DMS153 (cell line): ENCODE measurements at regions not wholly inside any gene's neighbourhood (a gene's known extent, or its start where the extent isn't known, plus 50 kb on each side); places are given as distances from the start of the nearest gene placed in this dataset.

Source experiments
- DNase-seq: peaks from one replicate; lab custom pipeline; 2025; lab: John Stamatoyannopoulos, UW

GRCh38 chr5:160957312-160957861 lies 105.4 kb upstream of the ATP10B start:
- DNase-seq, result no peak

DNA sequence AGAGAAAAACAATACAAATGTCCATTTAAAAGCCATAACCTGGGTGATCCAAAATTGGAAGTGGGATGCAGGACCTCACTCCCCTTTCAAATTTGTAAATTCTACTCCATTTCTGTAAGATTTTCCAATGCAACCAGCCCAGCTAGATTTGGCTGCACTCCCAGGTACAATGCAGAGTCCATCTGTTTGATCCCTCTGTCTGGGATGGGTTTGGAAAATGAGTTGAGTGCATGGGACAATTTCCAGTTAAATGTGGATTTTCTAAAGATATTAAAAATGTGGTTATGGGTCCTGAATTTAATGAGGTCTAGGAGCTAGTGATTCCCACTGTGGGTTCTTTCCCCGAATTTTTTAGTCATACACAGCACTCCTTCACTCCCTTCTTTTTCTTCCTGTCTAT lies 104.0 kb upstream of the ATP10B start:
- no peak for DNase-seq

- DNase-seq, result no peak
Measured at GRCh38 chr5:160950311-160950710, 98.3 kb upstream of the ATP10B start.

DNA sequence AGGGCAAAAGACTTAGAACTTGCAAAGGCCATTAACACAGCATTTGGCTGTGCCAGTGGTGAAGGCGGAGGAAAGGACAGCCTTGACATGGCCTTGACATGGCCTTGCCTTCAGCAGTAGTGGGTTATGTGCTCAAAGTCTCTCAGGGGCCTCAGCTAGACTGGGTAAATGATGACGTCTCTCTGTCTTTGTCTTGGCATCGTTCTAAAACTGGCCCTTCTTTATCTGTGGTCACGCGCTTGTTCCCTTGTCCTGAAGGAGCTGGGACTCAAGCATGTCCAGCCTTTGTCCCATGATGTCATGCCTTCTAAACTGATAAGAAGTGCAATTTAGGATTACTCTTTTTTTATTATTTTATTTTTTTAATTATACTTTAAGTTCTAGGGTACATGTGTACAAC lies 88.7 kb upstream of the ATP10B start:
- DNase-seq, result no peak

GRCh38 chr5:160938532-160938931 lies 86.5 kb upstream of the ATP10B start:
- DNase-seq, result peak; percentile 29

DNA sequence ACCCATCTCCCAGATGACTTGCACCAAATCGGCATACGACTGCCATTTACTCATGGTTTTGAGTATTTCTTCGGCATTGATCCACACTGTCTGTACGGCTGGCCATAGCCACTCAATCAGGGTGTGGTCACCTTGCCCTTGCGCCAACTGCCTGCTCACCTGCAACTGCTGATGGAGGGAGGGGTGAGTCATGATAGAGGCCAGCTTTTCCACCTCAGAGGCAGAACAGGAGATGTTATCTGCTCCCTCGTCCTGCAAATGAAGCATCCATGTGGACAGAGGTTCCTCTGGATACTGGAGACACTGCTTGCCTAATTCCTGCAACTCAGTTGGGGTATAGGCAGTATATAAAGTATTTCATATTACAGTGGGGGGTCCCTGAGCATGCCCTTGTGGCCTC lies 85.6 kb upstream of the ATP10B start:
- DNase-seq, result no peak

DNA sequence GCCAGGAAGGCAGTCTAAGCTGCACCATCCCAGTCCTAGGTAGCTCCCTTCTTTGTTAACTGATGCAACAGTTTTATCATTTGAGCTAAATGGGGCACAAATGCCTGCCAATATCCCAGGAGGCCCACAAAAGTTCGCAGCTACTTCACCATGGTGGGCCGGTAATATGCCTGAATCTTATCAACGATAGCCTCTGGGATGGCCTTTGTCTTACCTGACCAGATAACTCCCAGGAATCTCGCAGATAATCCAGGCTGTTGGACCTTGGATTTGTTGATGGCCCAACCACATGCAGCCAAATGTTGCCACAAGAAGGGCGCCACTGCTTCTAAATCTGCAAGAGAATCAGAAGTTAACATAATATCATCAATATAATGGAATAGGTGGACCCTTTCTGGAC lies 83.8 kb upstream of the ATP10B start:
- DNase-seq, result no peak

DNA sequence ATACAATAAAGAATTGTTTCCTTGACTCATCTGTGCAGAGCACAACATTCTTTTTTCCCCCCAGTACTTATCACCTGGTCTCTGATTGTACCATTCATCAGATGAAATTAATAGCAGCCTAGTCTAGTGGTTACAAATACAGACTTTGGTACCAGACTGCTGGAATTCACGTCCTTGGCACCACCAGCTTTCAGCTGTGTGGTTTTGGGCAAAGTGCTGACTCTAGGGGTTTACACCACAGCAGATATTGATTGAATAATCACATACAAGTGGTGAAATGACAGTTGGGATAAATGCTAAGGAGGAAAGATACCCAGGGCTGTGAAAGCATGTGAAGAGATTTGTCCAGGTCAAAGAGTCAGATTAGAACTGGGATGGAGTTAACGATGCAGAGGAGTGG lies 79.3 kb upstream of the ATP10B start:
- DNase-seq, result no peak

GRCh38 chr5:160930406-160930805 lies 78.4 kb upstream of the ATP10B start:
- no peak for DNase-seq

DNA sequence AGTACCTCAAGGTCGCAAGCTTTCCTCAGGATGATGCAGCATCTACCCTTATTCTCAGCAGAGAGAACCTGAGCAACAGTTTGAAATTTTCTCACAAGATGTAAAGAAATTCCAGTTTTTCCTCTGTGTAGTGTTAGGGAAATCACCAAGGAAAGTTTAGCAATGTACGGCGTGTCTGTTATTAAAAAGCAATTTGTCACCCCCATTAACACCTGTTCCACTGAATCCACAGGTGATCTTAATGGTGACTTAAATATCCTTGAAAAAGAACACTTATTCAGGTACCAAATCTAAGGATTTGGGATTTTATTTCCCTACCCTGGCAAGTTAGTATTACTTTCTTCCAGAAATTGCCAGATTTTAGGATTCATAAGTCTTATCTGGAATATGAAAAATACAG lies 77.9 kb upstream of the ATP10B start:
- no peak for DNase-seq

DNA sequence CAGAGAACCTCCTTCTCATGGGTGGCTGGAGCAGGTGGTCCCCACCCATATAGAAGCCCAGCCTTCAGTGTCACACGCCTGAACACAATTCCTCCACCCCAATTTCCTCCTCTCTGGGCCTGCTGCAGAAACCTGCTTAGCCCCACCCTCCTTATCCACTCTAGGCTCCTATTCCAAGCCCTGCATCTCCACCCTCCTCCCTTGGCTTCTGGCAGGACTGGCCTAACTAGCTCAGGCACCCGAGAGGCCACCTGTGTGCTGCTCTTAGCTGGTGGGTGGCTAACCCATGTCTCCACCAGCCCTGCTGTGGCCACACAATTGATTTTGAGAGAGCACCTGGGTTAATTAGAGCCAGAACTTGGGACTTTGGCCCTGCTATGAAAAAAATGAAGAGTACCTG lies 77.3 kb upstream of the ATP10B start:
- no peak for DNase-seq

- peak; percentile 91 for DNase-seq
Measured at GRCh38 chr5:160926428-160926827, 74.4 kb upstream of the ATP10B start.

GRCh38 chr5:160925281-160925680 lies 73.3 kb upstream of the ATP10B start:
- no peak for DNase-seq

GRCh38 chr5:160923936-160924710 lies 72.1 kb upstream of the ATP10B start:
- peak; percentile 47 for DNase-seq

GRCh38 chr5:160923411-160923810 lies 71.4 kb upstream of the ATP10B start:
- DNase-seq, result no peak

- no peak for DNase-seq
Measured at GRCh38 chr5:160922311-160922710, 70.3 kb upstream of the ATP10B start.

- no peak for DNase-seq
Measured at GRCh38 chr5:160921423-160922285, 69.6 kb upstream of the ATP10B start.

DNA sequence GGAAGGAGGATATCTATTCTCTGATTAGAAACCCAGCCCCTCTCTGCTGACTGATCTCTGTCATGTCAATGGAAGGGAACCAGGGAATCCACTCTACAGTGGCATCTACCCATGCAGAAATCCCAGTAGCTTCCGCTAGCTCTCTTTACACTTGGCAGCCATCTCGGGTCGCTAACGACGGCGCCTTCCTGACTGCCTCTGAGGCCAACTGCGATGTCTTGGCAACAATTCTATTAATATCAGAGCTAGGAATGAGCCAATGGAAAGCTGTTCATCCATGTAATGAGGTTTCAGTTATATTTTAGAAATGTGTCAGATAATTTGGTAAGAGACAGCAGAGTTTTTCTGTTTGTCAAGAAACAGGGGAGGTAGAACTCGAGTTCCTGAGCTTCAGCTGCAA lies 67.6 kb upstream of the ATP10B start:
- DNase-seq, result no peak

DNA sequence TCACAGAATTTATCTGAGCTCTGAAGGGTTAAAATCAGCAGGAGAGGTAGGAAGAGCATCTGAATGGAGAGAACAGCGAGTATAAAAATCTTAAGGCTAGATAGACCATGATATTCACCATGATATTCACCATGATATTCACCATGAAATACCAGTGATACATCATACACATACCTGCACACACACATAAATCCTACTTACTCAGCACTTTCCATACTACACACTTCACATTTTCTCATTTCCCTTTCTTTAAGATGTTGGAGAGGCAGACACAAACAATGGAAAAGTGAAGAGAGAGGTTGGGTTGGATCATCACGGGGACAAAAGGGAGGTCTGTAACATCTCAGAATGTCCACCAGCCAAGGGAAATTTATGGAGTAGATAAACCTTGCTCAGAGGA lies 66.4 kb upstream of the ATP10B start:
- DNase-seq, result no peak

GRCh38 chr5:160906090-160906489 lies 54.1 kb upstream of the ATP10B start:
- no peak for DNase-seq

GRCh38 chr5:160905285-160905684 lies 53.3 kb upstream of the ATP10B start:
- no peak for DNase-seq

- no peak for DNase-seq
Measured at GRCh38 chr5:160904591-160904990, 52.6 kb upstream of the ATP10B start.

- no peak for DNase-seq
Measured at GRCh38 chr5:160903551-160903950, 51.5 kb upstream of the ATP10B start.
